RWPE2 (cell line): ENCODE measurements at regions not wholly inside any gene's neighbourhood (a gene's known extent, or its start where the extent isn't known, plus 50 kb on each side); places are given as distances from the start of the nearest gene placed in this dataset.

Experiments used
- ATAC-seq: fragments of 200-7000 bp; cut with Tn5 transposase; 3 replicates; pipeline ENCODE4 v1.9.1; 2021; ENCODE audit warnings: low read depth
- DNase-seq: peaks from one replicate; pipeline ENCODE4 v3.0.0-alpha.2; 2020; ENCODE audit warnings: low spot score
- H3K27ac ChIP-seq: fragments of 450-650 bp; 2 replicates; pipeline ENCODE4 v1.5.1; 2017; ENCODE audit warnings: mild to moderate bottlenecking; ENCODE audit not compliant: poor library complexity, severe bottlenecking
- H3K27me3 ChIP-seq: fragments of 250-450 bp; sonication (Bioruptor Pico); 2 replicates; pipeline ENCODE4 v1.5.1; 2021; ENCODE audit warnings: mild to moderate bottlenecking, moderate library complexity; ENCODE audit not compliant: insufficient read depth, poor library complexity, severe bottlenecking
- H3K36me3 ChIP-seq: fragments of 250-450 bp; sonication (Bioruptor Pico); 2 replicates; pipeline ENCODE4 v1.5.1; 2020; ENCODE audit warnings: low read depth, mild to moderate bottlenecking, moderate library complexity
- H3K4me1 ChIP-seq: fragments of 250-450 bp; sonication (Bioruptor Pico); 2 replicates; pipeline ENCODE4 v1.5.1; 2021; ENCODE audit warnings: mild to moderate bottlenecking, moderate library complexity; ENCODE audit not compliant: insufficient read depth, poor library complexity, severe bottlenecking
- H3K4me3 ChIP-seq: fragments of 250-450 bp; sonication (Bioruptor Pico); 2 replicates; pipeline ENCODE4 v1.5.1; 2021; ENCODE audit warnings: mild to moderate bottlenecking, moderate library complexity; ENCODE audit not compliant: severe bottlenecking
- H3K9me3 ChIP-seq: fragments of 250-450 bp; sonication (Bioruptor Pico); 2 replicates; pipeline ENCODE4 v1.5.1; 2021; ENCODE audit warnings: mild to moderate bottlenecking, moderate library complexity; ENCODE audit not compliant: severe bottlenecking
- CTCF ChIP-seq: fragments of 450-650 bp; IDR thresholded peaks from one replicate; pipeline ENCODE4 v1.5.1; 2017; ENCODE audit warnings: mild to moderate bottlenecking, moderate library complexity; ENCODE audit not compliant: poor library complexity, severe bottlenecking

- no peaks in the 10 kb centered on the region for H3K4me1 ChIP-seq
- H3K9me3 ChIP-seq: no peaks in the 10 kb centered on the region
- no peaks in the 10 kb centered on the region for H3K36me3 ChIP-seq
- H3K27me3 ChIP-seq: no peaks in the 10 kb centered on the region
- no peak overlapping the region for H3K27ac ChIP-seq
- ATAC-seq (no peak), DNase-seq (no peak)
- no peak for TF ChIP-seq CTCF
- H3K4me3 ChIP-seq: no peak overlapping the region
Measured at GRCh38 chr2:58972737-58973136, 731.6 kb upstream of the FANCL start.

GRCh38 chr2:58971511-58972360 is 730.6 kb upstream of the FANCL start:
- TF ChIP-seq CTCF: no peak

DNA sequence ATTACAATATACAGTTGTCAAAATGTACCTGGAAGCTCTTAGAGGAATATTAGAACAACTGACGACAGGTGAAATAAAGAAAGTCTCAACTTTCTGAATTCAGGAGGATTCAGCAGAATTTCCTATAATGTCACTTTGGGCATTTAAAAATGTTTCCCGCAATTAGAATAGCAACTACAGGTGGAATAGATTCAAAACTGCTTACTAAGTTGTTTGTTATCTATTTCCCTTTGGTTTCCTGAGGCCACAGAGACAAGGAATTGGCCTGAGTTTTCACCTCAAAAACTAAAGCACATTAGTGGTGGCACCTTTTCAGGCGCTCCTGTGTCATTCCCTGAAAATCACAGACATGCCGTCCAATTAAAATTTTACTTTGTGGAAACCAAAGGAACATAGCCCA is 729.2 kb upstream of the FANCL start:
- TF ChIP-seq CTCF: no peak
- H3K27me3 ChIP-seq: no peaks in the 10 kb centered on the region

More at GRCh38 chr2:58971511-58972360, 730.6 kb upstream of the FANCL start:
- H3K4me1 ChIP-seq: no peaks in the 10 kb centered on the region
- H3K9me3 ChIP-seq: no peaks in the 10 kb centered on the region
- DNase-seq (no peak), ATAC-seq (no peak)
- no peaks in the 10 kb centered on the region for H3K36me3 ChIP-seq
- no peak overlapping the region for H3K4me3 ChIP-seq
- H3K27me3 ChIP-seq: no peaks in the 10 kb centered on the region
- H3K27ac ChIP-seq: no peak overlapping the region

DNA sequence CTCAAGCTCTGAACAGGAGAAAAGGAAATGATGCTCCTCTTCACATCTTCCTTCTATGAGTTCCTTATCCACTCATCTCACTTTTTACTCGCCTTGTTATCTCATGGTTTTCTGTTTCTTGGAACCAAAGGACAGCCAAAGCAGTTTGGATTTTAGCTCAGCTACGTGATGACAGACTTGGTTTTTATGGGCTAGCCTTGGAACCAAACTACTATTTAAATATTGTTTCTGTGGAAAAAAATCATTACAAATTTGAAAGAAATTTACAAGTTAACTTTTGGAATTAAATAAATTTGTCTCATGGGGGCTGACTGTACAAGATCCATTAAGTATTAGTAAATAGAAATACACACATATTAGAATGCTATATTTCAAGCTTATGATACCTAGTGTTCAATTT is 727.8 kb upstream of the FANCL start:
- H3K27ac ChIP-seq: no peak overlapping the region
- H3K4me3 ChIP-seq: no peak overlapping the region
- DNase-seq (no peak), ATAC-seq (no peak)
- H3K36me3 ChIP-seq: no peaks in the 10 kb centered on the region
- no peaks in the 10 kb centered on the region for H3K9me3 ChIP-seq
- TF ChIP-seq CTCF: no peak
- no peaks in the 10 kb centered on the region for H3K27me3 ChIP-seq
- no peaks in the 10 kb centered on the region for H3K4me1 ChIP-seq

More for the DNA sequence above, 729.2 kb upstream of the FANCL start:
- Histone ChIP-seq H3K4me1 (no peaks in the 10 kb centered on the region), H3K36me3 (no peaks in the 10 kb centered on the region), H3K27ac (no peak overlapping the region), H3K9me3 (no peaks in the 10 kb centered on the region), H3K4me3 (no peak overlapping the region)
- no peak for DNase-seq
- ATAC-seq: no peak

DNA sequence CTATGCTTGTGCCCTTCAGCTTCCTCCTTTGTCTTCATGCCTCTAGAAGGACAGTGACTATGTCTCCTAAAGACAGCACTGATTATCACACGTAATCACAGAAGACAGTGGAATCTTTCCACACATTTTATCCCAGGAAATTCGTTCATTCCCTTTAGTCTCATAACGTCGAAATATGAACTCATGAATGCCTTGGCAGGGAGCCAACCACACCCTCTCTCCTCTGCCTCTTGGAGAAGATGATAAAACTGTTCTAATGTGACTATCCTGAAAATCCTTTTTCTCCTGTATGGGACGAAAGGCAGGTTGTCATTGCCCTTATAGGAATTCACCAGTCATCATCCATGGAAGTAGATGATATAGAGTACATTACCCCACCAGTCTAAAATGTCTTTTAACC is 726.6 kb upstream of the FANCL start:
- no peak for ATAC-seq
- H3K4me3 ChIP-seq: no peak overlapping the region
- H3K9me3 ChIP-seq: no peaks in the 10 kb centered on the region
- DNase-seq: no peak
- no peak for TF ChIP-seq CTCF
- H3K27ac ChIP-seq: no peak overlapping the region
- no peaks in the 10 kb centered on the region for H3K36me3 ChIP-seq
- H3K4me1 ChIP-seq: no peaks in the 10 kb centered on the region
- no peaks in the 10 kb centered on the region for H3K27me3 ChIP-seq
